GM12878 (cell line): ENCODE measurements at regions not wholly inside any gene's neighbourhood (a gene's known extent, or its start where the extent isn't known, plus 50 kb on each side); places are given as distances from the start of the nearest gene placed in this dataset.

Source experiments
- CEBPZ ChIP-seq: fragments of 150-350 bp; IDR thresholded peaks from 2 replicates; pipeline ENCODE4 v1.6.1; 2016; ENCODE audit warnings: low read depth, low read length
- MTA2 ChIP-seq: fragments of 450-650 bp; IDR thresholded peaks from 2 replicates; pipeline ENCODE4 v1.6.1; 2016; ENCODE audit warnings: low read depth, mild to moderate bottlenecking, moderate library complexity
- RCOR1 ChIP-seq: conservative IDR thresholded peaks from 2 replicates; pipeline ENCODE4 v1.6.1; 2012; ENCODE audit warnings: low read depth, low read length, improper control_type of control experiment
- REST ChIP-seq: IDR thresholded peaks from 2 replicates; pipeline ENCODE4 v1.6.1; 2012; ENCODE audit warnings: mild to moderate bottlenecking, low read depth, low read length
- SKIL ChIP-seq: fragments of 450-650 bp; IDR thresholded peaks from 2 replicates; pipeline ENCODE4 v1.6.1; 2017; ENCODE audit warnings: mild to moderate bottlenecking, low read depth, inconsistent platforms; ENCODE audit not compliant: poor library complexity, severe bottlenecking
- TCF3 ChIP-seq: IDR thresholded peaks from 2 replicates; pipeline ENCODE4 v1.6.1; 2012; ENCODE audit warnings: low read depth, mild to moderate bottlenecking, low read length, borderline replicate concordance; ENCODE audit not compliant: insufficient read depth

- TF ChIP-seq REST (no peak), SKIL (no peak), RCOR1 (no peak), MTA2 (no peak), TCF3 (no peak), CEBPZ (no peak)
These were observed 285.8 kb upstream of the DYNLRB2 start (continued) for GRCh38 chr16:80254970-80255369.
